Activated CD4-positive, alpha-beta T cell treated with anti-CD3 and anti-CD28 coated beads, Interleukin-2, Interleukin-6, amounts not matched to agents 100 ng/mL and 50 ng/mL, durations not matched to agents 16 hours and 8 hours (primary cell): ENCODE measurements at regions not wholly inside any gene's neighbourhood (a gene's known extent, or its start where the extent isn't known, plus 50 kb on each side); places are given as distances from the start of the nearest gene placed in this dataset.

Source experiments
- DNase-seq: peaks from one replicate; pipeline ENCODE4 v3.0.0-alpha.2; 2020

DNA sequence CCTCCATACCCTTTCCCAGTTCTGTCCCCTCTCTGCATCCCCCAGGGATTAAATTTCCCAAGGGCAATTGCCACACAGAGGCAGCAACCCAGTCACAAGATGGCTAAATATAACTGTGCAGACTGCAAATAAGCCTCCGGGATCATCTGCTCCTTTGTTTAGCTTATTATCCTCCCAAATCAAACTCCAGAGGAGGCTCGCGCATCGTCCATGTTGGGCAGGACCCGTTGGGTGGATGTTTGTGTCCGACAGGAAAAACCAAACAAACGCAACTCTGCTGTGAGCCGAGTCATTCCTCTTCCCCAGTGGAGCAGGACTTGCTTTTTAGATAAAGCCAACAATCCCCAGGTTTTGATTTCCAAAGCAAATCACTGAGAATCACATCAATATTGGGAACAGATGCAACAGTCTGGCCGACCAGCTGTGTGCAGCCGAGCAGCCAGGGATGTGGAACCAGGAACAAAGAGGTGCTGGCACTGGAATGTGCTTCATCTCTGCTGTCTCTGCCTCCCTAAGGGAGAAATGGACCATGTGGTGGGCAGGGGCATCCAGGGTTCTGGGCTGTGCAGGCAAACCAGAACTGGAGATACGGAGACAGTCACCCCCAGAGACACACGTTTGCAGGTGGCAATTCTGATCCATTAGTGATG lies 89.8 kb downstream of the PTTG1 start:
- DNase-seq: no peak
